DOHH2 (cell line): ENCODE measurements at regions not wholly inside any gene's neighbourhood (a gene's known extent, or its start where the extent isn't known, plus 50 kb on each side); places are given as distances from the start of the nearest gene placed in this dataset.

Source experiments
- H3F3A ChIP-seq: fragments of 200-600 bp; sonication (generic), shearing (Covaris generic); 2 replicates; pipeline ENCODE4 v1.6.0; 2016; ENCODE audit warnings: antibody characterized with exemption, mild to moderate bottlenecking; ENCODE audit not compliant: control insufficient read depth, insufficient read depth
- H3K27ac ChIP-seq: fragments of 200-600 bp; sonication (generic); 2 replicates; pipeline ENCODE4 v1.5.1; 2014; ENCODE audit warnings: low read depth, mild to moderate bottlenecking, low read length, moderate library complexity
- H3K27me3 ChIP-seq: fragments of 200-600 bp; sonication (generic); 2 replicates; pipeline ENCODE4 v1.6.1; 2014; ENCODE audit warnings: mild to moderate bottlenecking, low read length, mixed read lengths; ENCODE audit not compliant: control insufficient read depth
- H3K36me3 ChIP-seq: fragments of 200-600 bp; sonication (generic); 2 replicates; pipeline ENCODE4 v1.6.1; 2014; ENCODE audit warnings: mild to moderate bottlenecking, low read length, moderate library complexity, mixed read lengths; ENCODE audit not compliant: control insufficient read depth
- H3K4me1 ChIP-seq: fragments of 200-600 bp; sonication (generic); 2 replicates; pipeline ENCODE4 v1.6.1; 2014; ENCODE audit warnings: mild to moderate bottlenecking, low read length, mixed read lengths; ENCODE audit not compliant: control insufficient read depth
- H3K4me2 ChIP-seq: fragments of 200-600 bp; sonication (generic); 2 replicates; pipeline ENCODE4 v1.6.0; 2014; ENCODE audit warnings: mild to moderate bottlenecking, low read length, moderate library complexity
- H3K4me3 ChIP-seq: fragments of 200-600 bp; sonication (generic); 2 replicates; pipeline ENCODE4 v1.5.1; 2014; ENCODE audit warnings: mild to moderate bottlenecking, low read length, mixed read lengths
- H3K79me2 ChIP-seq: fragments of 200-600 bp; sonication (generic); 2 replicates; pipeline ENCODE4 v1.6.1; 2014; ENCODE audit warnings: mild to moderate bottlenecking, low read length, mixed read lengths; ENCODE audit not compliant: control insufficient read depth
- H3K9me2 ChIP-seq: fragments of 200-600 bp; sonication (generic); replicated peaks from 2 replicates; pipeline ENCODE4 v1.6.1; 2014; ENCODE audit warnings: mild to moderate bottlenecking, low read length, mixed read lengths; ENCODE audit not compliant: control insufficient read depth
- H3K9me3 ChIP-seq: fragments of 200-600 bp; sonication (generic); 2 replicates; pipeline ENCODE4 v1.6.1; 2014; ENCODE audit warnings: antibody characterized with exemption, low read length, mixed read lengths; ENCODE audit not compliant: control insufficient read depth, insufficient read depth
- H4K20me1 ChIP-seq: fragments of 200-600 bp; sonication (generic); 2 replicates; pipeline ENCODE4 v1.6.0; 2014; ENCODE audit warnings: low read depth, mild to moderate bottlenecking, antibody characterized with exemption, low read length, moderate library complexity; ENCODE audit not compliant: control insufficient read depth, insufficient read depth
- EZH2phosphoT487 ChIP-seq: fragments of 200-600 bp; sonication (generic); IDR thresholded peaks from 2 replicates; pipeline ENCODE4 v1.6.1; 2017; ENCODE audit warnings: borderline replicate concordance, mild to moderate bottlenecking, antibody characterized with exemption, low read length, moderate library complexity, mixed read lengths
- TF ChIP-seq, protein P1 (sequence below): fragments of 200-600 bp; sonication (generic); IDR thresholded peaks from one replicate; pipeline ENCODE4 v1.5.1; 2014; ENCODE audit warnings: antibody characterized with exemption, mild to moderate bottlenecking, low read depth, low read length; ENCODE audit not compliant: poor library complexity, severe bottlenecking

DNA sequence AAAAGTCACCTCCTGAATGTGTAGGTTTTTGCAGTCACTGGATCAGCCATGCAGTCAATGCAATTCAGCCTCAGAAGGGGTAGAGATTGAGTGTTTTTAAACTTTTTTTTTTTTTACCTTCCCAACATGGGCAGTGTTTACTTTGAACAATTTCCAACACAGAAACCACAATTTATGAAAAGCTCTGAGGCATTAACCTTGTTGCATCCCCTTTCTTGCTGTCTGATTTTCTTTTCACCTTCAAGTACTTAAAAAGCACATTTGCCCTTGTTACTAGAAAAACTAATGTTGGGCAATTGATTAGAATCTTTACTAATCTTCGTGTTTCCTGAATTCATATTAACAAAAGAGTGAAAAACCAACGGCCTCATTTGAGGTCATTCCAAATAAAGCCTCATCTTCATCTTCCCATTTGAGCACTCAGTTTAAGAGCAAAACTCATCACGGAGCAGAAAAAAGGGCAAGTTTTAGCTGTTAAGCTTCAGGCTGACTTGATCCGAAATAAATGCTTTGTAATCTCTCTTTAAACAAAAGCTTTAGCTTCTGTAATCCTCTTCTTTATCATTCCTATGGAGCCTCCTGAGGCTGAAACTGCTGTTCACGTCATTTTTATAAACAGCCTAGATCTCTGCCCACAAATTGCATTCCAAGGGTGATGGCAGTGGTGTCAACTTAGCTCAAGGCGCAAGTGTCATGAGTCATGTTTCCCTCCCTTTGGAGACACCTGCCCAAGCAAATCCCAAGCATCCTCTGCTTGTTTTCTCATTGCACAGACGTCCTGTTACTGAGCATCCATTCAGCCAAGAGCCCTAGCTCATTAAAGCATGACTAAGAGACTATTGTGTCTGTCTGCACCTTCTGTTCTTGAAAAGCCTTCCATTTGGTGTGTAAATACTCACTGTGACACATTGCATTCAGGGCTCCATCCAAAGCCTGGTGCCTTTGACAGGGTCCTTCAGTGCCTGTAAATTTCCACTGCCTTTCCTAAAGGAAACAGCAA is 107.7 kb downstream of the HNMT start:
- no peaks in the 10 kb centered on the region for H3K9me2 ChIP-seq
- H3K4me1 ChIP-seq: no peaks in the 10 kb centered on the region
- no peak overlapping the region for H3K4me3 ChIP-seq
- H3K36me3 ChIP-seq: no peaks in the 10 kb centered on the region
- H4K20me1 ChIP-seq: no peaks in the 10 kb centered on the region
- no peak overlapping the region for H3K4me2 ChIP-seq
- H3K27me3 ChIP-seq: no peaks in the 10 kb centered on the region
- no peaks in the 10 kb centered on the region for H3K79me2 ChIP-seq
- H3K9me3 ChIP-seq: no peaks in the 10 kb centered on the region
- TF ChIP-seq, protein P1, sequence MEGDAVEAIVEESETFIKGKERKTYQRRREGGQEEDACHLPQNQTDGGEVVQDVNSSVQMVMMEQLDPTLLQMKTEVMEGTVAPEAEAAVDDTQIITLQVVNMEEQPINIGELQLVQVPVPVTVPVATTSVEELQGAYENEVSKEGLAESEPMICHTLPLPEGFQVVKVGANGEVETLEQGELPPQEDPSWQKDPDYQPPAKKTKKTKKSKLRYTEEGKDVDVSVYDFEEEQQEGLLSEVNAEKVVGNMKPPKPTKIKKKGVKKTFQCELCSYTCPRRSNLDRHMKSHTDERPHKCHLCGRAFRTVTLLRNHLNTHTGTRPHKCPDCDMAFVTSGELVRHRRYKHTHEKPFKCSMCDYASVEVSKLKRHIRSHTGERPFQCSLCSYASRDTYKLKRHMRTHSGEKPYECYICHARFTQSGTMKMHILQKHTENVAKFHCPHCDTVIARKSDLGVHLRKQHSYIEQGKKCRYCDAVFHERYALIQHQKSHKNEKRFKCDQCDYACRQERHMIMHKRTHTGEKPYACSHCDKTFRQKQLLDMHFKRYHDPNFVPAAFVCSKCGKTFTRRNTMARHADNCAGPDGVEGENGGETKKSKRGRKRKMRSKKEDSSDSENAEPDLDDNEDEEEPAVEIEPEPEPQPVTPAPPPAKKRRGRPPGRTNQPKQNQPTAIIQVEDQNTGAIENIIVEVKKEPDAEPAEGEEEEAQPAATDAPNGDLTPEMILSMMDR: no peak
- no peak for TF ChIP-seq EZH2phosphoT487
- no peak overlapping the region for H3K27ac ChIP-seq
- H3F3A ChIP-seq: no peaks in the 10 kb centered on the region

DNA sequence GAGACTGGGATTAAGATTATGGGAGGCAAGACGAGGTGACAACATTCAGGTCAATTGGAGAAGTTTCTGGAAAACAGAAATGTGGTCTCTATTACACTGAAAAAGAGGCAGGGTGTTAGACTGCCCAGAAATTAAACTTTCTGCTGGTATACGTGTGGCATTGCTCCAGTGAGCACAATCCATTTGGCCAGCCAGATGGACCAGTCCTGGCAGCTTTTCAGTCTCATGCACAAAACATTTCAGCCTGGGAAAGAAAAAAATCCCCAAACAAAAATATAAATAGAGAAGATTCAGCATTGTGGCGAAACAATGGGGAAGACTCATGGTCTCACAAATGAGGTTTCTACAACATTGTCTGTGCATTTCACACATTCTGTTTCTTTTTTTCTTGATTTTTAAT is 113.9 kb downstream of the HNMT start:
- no peaks in the 10 kb centered on the region for H3K9me2 ChIP-seq
- H3K9me3 ChIP-seq: no peaks in the 10 kb centered on the region
- no peaks in the 10 kb centered on the region for H3K4me1 ChIP-seq
- TF ChIP-seq, protein P1: no peak
- TF ChIP-seq EZH2phosphoT487: no peak
- no peak overlapping the region for H3K27ac ChIP-seq
- H3F3A ChIP-seq: no peaks in the 10 kb centered on the region
- no peak overlapping the region for H3K4me2 ChIP-seq
- no peaks in the 10 kb centered on the region for H4K20me1 ChIP-seq
- no peak overlapping the region for H3K4me3 ChIP-seq
- H3K36me3 ChIP-seq: no peaks in the 10 kb centered on the region
- H3K27me3 ChIP-seq: no peaks in the 10 kb centered on the region
- no peaks in the 10 kb centered on the region for H3K79me2 ChIP-seq

DNA sequence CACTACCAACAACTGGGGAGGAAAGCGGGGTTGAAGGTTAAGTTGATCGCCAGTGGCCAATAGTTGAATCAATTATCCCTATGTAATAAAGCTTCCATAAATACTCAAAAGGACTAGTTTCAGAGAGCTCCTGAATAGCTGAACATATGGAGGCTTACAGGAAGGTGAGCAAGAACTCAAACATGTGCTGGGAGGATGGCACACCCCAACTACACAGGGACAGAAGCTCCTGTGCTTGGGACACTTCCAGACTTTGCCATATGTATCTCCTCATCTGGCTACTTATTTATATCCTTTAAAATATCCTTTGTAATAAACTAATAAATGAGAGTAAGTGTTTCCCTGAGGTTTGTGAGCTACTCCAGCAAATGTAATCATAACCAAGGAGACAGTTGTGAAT is 115.7 kb downstream of the HNMT start:
- Histone ChIP-seq H4K20me1 (no peaks in the 10 kb centered on the region), H3K9me2 (no peaks in the 10 kb centered on the region), H3K36me3 (no peaks in the 10 kb centered on the region), H3F3A (no peaks in the 10 kb centered on the region), H3K27ac (no peak overlapping the region), H3K4me1 (no peaks in the 10 kb centered on the region), H3K9me3 (no peaks in the 10 kb centered on the region), H3K27me3 (no peaks in the 10 kb centered on the region), H3K4me2 (no peak overlapping the region), H3K79me2 (no peaks in the 10 kb centered on the region), H3K4me3 (no peak overlapping the region)
- TF ChIP-seq, protein P1: no peak
